Islet of Langerhans (tissue), 1 donor: ENCODE measurements at regions not wholly inside any gene's neighbourhood (a gene's known extent, or its start where the extent isn't known, plus 50 kb on each side); places are given as distances from the start of the nearest gene placed in this dataset.

Source experiments
- FAIRE-seq: peaks from one replicate; lab custom pipeline; 2011; peaks lifted over from hg19 to GRCh38; lab: Jason Lieb, UNC

GRCh38 chr7:12456506-12456905 is 52.8 kb upstream of the VWDE start:
- FAIRE-seq, result peak; percentile 27

- peak; percentile 93 for FAIRE-seq
Measured at GRCh38 chr7:12458520-12459131, 55.0 kb upstream of the VWDE start.

GRCh38 chr7:12467837-12468236 is 64.2 kb upstream of the VWDE start:
- no peak for FAIRE-seq

GRCh38 chr7:12469568-12469967 is 65.9 kb upstream of the VWDE start:
- no peak for FAIRE-seq

GRCh38 chr7:12470930-12471329 is 67.3 kb upstream of the VWDE start:
- FAIRE-seq, result no peak

- FAIRE-seq, result no peak
Measured at GRCh38 chr7:12474035-12474434, 70.4 kb upstream of the VWDE start.

GRCh38 chr7:12475362-12476063 is 71.8 kb upstream of the VWDE start:
- FAIRE-seq, result no peak

GRCh38 chr7:12477620-12478019 is 74.0 kb upstream of the VWDE start:
- FAIRE-seq, result no peak

- no peak for FAIRE-seq
Measured at GRCh38 chr7:12481722-12482121, 78.1 kb upstream of the VWDE start.

GRCh38 chr7:12485845-12486244 is 82.2 kb upstream of the VWDE start:
- no peak for FAIRE-seq

- no peak for FAIRE-seq
Measured at GRCh38 chr7:12488341-12488740, 82.2 kb upstream of the SCIN start.

- FAIRE-seq, result peak; percentile 100
Measured at GRCh38 chr7:12490107-12490688, 80.3 kb upstream of the SCIN start.

GRCh38 chr7:12490940-12491339 is 79.6 kb upstream of the SCIN start:
- FAIRE-seq, result no peak

GRCh38 chr7:12491526-12491925 is 79.0 kb upstream of the SCIN start:
- FAIRE-seq, result no peak

GRCh38 chr7:12493407-12493806 is 77.1 kb upstream of the SCIN start:
- FAIRE-seq, result no peak

- FAIRE-seq, result no peak
Measured at GRCh38 chr7:12493863-12494686, 76.4 kb upstream of the SCIN start.

- no peak for FAIRE-seq
Measured at GRCh38 chr7:12494687-12495024, 75.9 kb upstream of the SCIN start.

- peak; percentile 99 for FAIRE-seq
Measured at GRCh38 chr7:12496901-12497674, 73.4 kb upstream of the SCIN start.

GRCh38 chr7:12504149-12504548 is 66.4 kb upstream of the SCIN start:
- no peak for FAIRE-seq

GRCh38 chr7:12508005-12508404 is 62.5 kb upstream of the SCIN start:
- no peak for FAIRE-seq

- FAIRE-seq, result no peak
Measured at GRCh38 chr7:12508554-12508953, 62.0 kb upstream of the SCIN start.

GRCh38 chr7:12517451-12517850 is 53.1 kb upstream of the SCIN start:
- no peak for FAIRE-seq
